GM23248 (cell line): ENCODE measurements at regions not wholly inside any gene's neighbourhood (a gene's known extent, or its start where the extent isn't known, plus 50 kb on each side); places are given as distances from the start of the nearest gene placed in this dataset.
A peak's percentile ranks its signal among the peaks of the same experiment; 100 is the strongest.

Experiments
- DNase-seq: peaks from one replicate; pipeline ENCODE4 v3.0.0-alpha.2; 2015
- H2AFZ ChIP-seq: fragments of 200-600 bp; sonication (generic); 2 replicates; pipeline ENCODE4 v1.6.1; 2016; ENCODE audit warnings: antibody characterized with exemption
- H3F3A ChIP-seq: fragments of 200-600 bp; sonication (generic); 2 replicates; pipeline ENCODE4 v1.6.1; 2016; ENCODE audit warnings: mild to moderate bottlenecking, antibody characterized with exemption, mixed run types; ENCODE audit not compliant: insufficient read depth
- H3K27ac ChIP-seq: fragments of 200-600 bp; sonication (generic); 2 replicates; pipeline ENCODE4 v1.5.1; 2016; ENCODE audit warnings: mild to moderate bottlenecking
- H3K27me3 ChIP-seq: fragments of 200-600 bp; sonication (generic); replicated peaks from 2 replicates; pipeline ENCODE4 v1.6.1; 2016; ENCODE audit warnings: mild to moderate bottlenecking; ENCODE audit not compliant: insufficient read depth
- H3K36me3 ChIP-seq: fragments of 200-600 bp; sonication (generic); 2 replicates; pipeline ENCODE4 v1.6.1; 2016; ENCODE audit warnings: low read depth, mild to moderate bottlenecking
- H3K4me1 ChIP-seq: fragments of 200-600 bp; sonication (generic); 2 replicates; pipeline ENCODE4 v1.6.1; 2016; ENCODE audit warnings: mild to moderate bottlenecking; ENCODE audit not compliant: insufficient read depth
- H3K4me2 ChIP-seq: fragments of 200-600 bp; sonication (generic); one replicate; pipeline ENCODE4 v1.6.1; 2016; ENCODE audit warnings: mild to moderate bottlenecking; ENCODE audit not compliant: unreplicated experiment
- H3K4me3 ChIP-seq: fragments of 200-600 bp; sonication (generic); 2 replicates; pipeline ENCODE4 v1.5.1; 2016; ENCODE audit warnings: mild to moderate bottlenecking
- H3K79me2 ChIP-seq: fragments of 200-600 bp; sonication (generic); 2 replicates; pipeline ENCODE4 v1.6.1; 2016; ENCODE audit warnings: mild to moderate bottlenecking; ENCODE audit not compliant: insufficient read depth
- H3K9ac ChIP-seq: fragments of 200-600 bp; sonication (generic); 2 replicates; pipeline ENCODE4 v1.6.1; 2016; ENCODE audit warnings: mild to moderate bottlenecking
- H3K9me2 ChIP-seq: fragments of 200-600 bp; sonication (generic); 2 replicates; pipeline ENCODE4 v1.6.1; 2016; ENCODE audit warnings: mixed run types, mild to moderate bottlenecking, moderate library complexity; ENCODE audit not compliant: insufficient read depth
- H3K9me3 ChIP-seq: fragments of 200-600 bp; sonication (generic); one replicate; pipeline ENCODE4 v1.6.1; 2017; ENCODE audit warnings: low read depth
- H4K20me1 ChIP-seq: fragments of 200-600 bp; sonication (generic); 2 replicates; pipeline ENCODE4 v1.6.0; 2016; ENCODE audit not compliant: insufficient read depth
- EZH2 ChIP-seq: fragments of 200-600 bp; sonication (generic); IDR thresholded peaks from 2 replicates; pipeline ENCODE4 v1.6.1; 2018; ENCODE audit warnings: antibody characterized with exemption, mild to moderate bottlenecking; ENCODE audit not compliant: insufficient read depth, poor library complexity, severe bottlenecking
- EZH2phosphoT487 ChIP-seq: fragments of 200-600 bp; sonication (generic); IDR thresholded peaks from 2 replicates; pipeline ENCODE4 v1.6.1; 2018; ENCODE audit warnings: antibody characterized with exemption, moderate library complexity, mild to moderate bottlenecking, low read depth; ENCODE audit not compliant: insufficient read depth
- WGBS, 2 experiments: methylation state at CpG; one replicate each; pipeline ENCODE4 v1.1.6; 2015 to 2017; ENCODE audit warnings: low lambda C conversion rate in 2 of 2, low coverage in 1 of 2; ENCODE audit errors: missing lambda C conversion rate in 2 of 2; 5-methylcytosine and 5-hydroxymethylcytosine counted together
- in situ Hi-C: fragments of 300-500 bp; cut with MboI; formaldehyde crosslinking; loops from 2 replicates; pipeline ENCODE4 v1.15.0; 2020

DNA sequence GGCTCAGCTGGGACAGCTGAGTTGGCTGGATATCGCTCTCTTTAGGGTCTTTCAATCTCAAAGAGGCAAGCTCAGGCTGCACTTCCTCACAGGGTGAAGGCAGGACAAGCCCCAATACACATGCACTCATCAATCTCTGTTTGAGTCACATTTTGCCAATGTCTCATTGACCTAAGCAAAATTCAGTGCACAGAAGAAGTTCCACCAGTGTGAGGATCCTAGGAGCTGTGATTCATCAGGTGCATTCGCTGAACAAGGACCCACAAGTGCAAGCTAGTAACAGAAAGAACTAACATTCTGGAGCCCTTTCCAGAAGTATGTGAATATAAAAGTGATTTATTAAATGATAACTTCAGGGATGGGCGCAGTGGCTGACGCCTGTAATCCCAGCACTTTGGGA lies 477.2 kb downstream of the GPAM start:
- no peak for TF ChIP-seq EZH2
- TF ChIP-seq EZH2phosphoT487 = no peak
- peaks cover 58% of the 10 kb centered on the region for H3F3A ChIP-seq
- peaks cover 70% of the 10 kb centered on the region for H3K4me1 ChIP-seq
- no peak overlapping the region for H3K4me2 ChIP-seq
- H3K27me3 ChIP-seq = no peaks in the 10 kb centered on the region
- H3K9ac ChIP-seq = peak overlapping the region; percentile 38; the same call in 1 of the 2 replicates
- 0 out of 2 replicates have a peak overlapping the region, but pooled peaks have one; percentile 22 for H3K4me3 ChIP-seq
- in situ Hi-C loops = no loop called here
- H2AFZ ChIP-seq = no peak overlapping the region
- no peaks in the 10 kb centered on the region for H3K9me3 ChIP-seq
- DNase-seq = peak; percentile 71
- H3K79me2 ChIP-seq = no peaks in the 10 kb centered on the region
- H3K27ac ChIP-seq = peak overlapping the region; percentile 88
- no peaks in the 10 kb centered on the region for H3K36me3 ChIP-seq
- H4K20me1 ChIP-seq = no peaks in the 10 kb centered on the region
- 66 to 72% methylated on average over 4 of the region's 4 CpGs for WGBS, 2 experiments
- no peaks in the 10 kb centered on the region for H3K9me2 ChIP-seq

GRCh38 chr10:111707076-111707475 lies 476.5 kb downstream of the GPAM start:
- no peaks in the 10 kb centered on the region for H3K27me3 ChIP-seq
- H3K79me2 ChIP-seq = no peaks in the 10 kb centered on the region
- 0 out of 2 replicates have a peak overlapping the region, but pooled peaks have one; percentile 22 for H3K4me3 ChIP-seq
- in situ Hi-C loops = no loop called here
- peak overlapping the region; percentile 38; the same call in 1 of the 2 replicates for H3K9ac ChIP-seq
- H3K9me2 ChIP-seq = no peaks in the 10 kb centered on the region
- peak overlapping the region; percentile 88 for H3K27ac ChIP-seq
- no peaks in the 10 kb centered on the region for H3K36me3 ChIP-seq
- H3K9me3 ChIP-seq = no peaks in the 10 kb centered on the region
- peaks cover 58% of the 10 kb centered on the region for H3F3A ChIP-seq
- peak; percentile 95 for DNase-seq
- H4K20me1 ChIP-seq = no peaks in the 10 kb centered on the region
- peak overlapping the region; percentile 54 for H3K4me2 ChIP-seq
- 0% methylated on average over 1 of the region's 1 CpG for WGBS, 2 experiments
- peak overlapping the region; percentile 30; the same call in 1 of the 2 replicates for H2AFZ ChIP-seq
- H3K4me1 ChIP-seq = peaks cover 70% of the 10 kb centered on the region
- TF ChIP-seq EZH2 (no peak), EZH2phosphoT487 (no peak)

DNA sequence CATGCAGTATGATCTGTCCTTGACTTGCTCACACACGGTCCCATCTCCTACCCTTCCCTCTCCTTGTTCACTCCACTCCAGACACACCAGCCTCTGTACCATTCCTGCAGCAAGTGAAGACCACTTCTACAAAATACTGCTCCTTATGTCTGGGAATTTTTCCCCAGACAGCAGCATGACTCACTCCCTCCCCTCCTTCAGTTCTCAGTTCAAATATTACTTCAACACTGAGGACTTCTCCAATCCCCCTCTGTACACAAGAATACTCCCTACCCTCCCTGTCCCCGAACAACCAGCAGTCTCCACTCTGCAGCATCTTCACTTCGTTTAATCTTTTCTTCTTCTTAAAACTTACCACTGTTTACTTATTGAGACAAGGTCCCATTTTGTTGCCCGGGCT lies 474.0 kb downstream of the GPAM start:
- TF ChIP-seq EZH2phosphoT487 = no peak
- TF ChIP-seq EZH2 = no peak
- Histone ChIP-seq H2AFZ (peak overlapping the region; percentile 24), H3K79me2 (no peaks in the 10 kb centered on the region), H4K20me1 (no peaks in the 10 kb centered on the region), H3K36me3 (no peaks in the 10 kb centered on the region), H3K4me2 (peak overlapping the region; percentile 1), H3K4me1 (peaks cover 53% of the 10 kb centered on the region), H3K9me3 (no peaks in the 10 kb centered on the region), H3K9ac (no peak overlapping the region), H3K9me2 (no peaks in the 10 kb centered on the region), H3K27me3 (no peaks in the 10 kb centered on the region), H3K27ac (0 out of 2 replicates have a peak overlapping the region, but pooled peaks have one; percentile 23), H3K4me3 (no peak overlapping the region), H3F3A (peaks cover 44% of the 10 kb centered on the region)
- 32 to 37% methylated on average over 4 of the region's 4 CpGs for WGBS, 2 experiments
- in situ Hi-C loops = no loop called here
- DNase-seq = peak; percentile 44

DNA sequence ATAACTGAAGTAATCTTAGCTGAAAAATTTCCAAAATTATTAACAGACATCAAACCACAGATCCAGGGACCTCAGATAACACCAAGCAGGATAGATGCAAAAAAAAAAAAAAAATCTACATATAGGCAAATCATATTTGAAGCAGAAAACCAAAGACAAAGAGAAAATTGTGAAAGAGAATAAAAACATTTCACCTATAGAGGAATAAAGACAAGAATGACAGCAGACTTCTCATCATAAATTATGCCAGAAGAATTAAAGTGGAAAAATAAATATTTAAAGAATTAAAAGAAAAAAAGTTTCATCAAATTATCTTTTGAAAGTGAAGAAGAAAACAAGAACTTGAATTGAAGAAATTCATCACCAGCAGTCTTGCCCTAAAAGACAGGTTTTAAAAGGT lies 467.5 kb downstream of the GPAM start:
- in situ Hi-C loops = no loop called here
- H3K9me3 ChIP-seq = peaks cover 5% of the 10 kb centered on the region
- DNase-seq = peak; percentile 39

GRCh38 chr10:111724121-111724520 lies 459.4 kb downstream of the GPAM start:
- no peak overlapping the region for H3K9ac ChIP-seq
- no peaks in the 10 kb centered on the region for H4K20me1 ChIP-seq
- no peaks in the 10 kb centered on the region for H3F3A ChIP-seq
- no peak overlapping the region for H3K4me2 ChIP-seq
- TF ChIP-seq EZH2 (no peak), EZH2phosphoT487 (no peak)
- no peaks in the 10 kb centered on the region for H3K36me3 ChIP-seq
- no peak overlapping the region for H3K4me3 ChIP-seq
- H3K4me1 ChIP-seq = no peaks in the 10 kb centered on the region
- no peaks in the 10 kb centered on the region for H3K9me2 ChIP-seq
- 53 to 72% methylated on average over 1 of the region's 1 CpG for WGBS, 2 experiments
- in situ Hi-C loops = no loop called here
- H3K9me3 ChIP-seq = no peaks in the 10 kb centered on the region
- no peak overlapping the region for H2AFZ ChIP-seq
- H3K27ac ChIP-seq = no peak overlapping the region
- H3K79me2 ChIP-seq = no peaks in the 10 kb centered on the region
- H3K27me3 ChIP-seq = no peaks in the 10 kb centered on the region
- no peak for DNase-seq

More for the DNA sequence above, 467.5 kb downstream of the GPAM start:
- H3K36me3 ChIP-seq = no peaks in the 10 kb centered on the region
- H2AFZ ChIP-seq = no peak overlapping the region
- H3K9me2 ChIP-seq = no peaks in the 10 kb centered on the region
- H3K27ac ChIP-seq = no peak overlapping the region
- H4K20me1 ChIP-seq = no peaks in the 10 kb centered on the region
- no peaks in the 10 kb centered on the region for H3K4me1 ChIP-seq
- no peaks in the 10 kb centered on the region; the same call in 1 of the 2 replicates for H3F3A ChIP-seq
- no peak for TF ChIP-seq EZH2phosphoT487
- no peak for TF ChIP-seq EZH2
- no peak overlapping the region for H3K4me2 ChIP-seq
- H3K4me3 ChIP-seq = no peak overlapping the region
- H3K27me3 ChIP-seq = no peaks in the 10 kb centered on the region
- H3K9ac ChIP-seq = no peak overlapping the region
- H3K79me2 ChIP-seq = no peaks in the 10 kb centered on the region
